ENCODE measurements at regions not wholly inside any gene's neighbourhood (a gene's known extent, or its start where the extent isn't known, plus 50 kb on each side); places are given as distances from the start of the nearest gene placed in this dataset.

DNA sequence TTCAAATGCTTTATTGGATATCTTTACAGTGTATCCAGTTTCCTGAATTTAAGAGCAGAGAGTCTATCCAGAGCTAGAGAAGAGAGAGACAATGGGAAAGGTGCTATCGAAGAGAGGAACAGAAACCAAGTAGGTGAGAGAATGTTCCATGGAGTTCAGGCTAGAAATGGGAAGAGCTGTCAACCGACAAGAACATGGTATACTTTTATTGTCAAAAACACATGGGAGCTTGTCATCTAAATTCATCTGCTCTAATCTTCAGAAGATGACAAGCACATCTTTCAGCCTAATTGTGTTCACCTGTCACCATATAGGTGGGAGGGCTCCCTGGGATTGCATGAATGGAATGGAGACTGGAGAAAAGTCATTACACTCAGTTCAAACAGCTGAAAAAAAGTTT is 690.4 kb upstream of the LRATD1 start (continued):
- TF ChIP-seq, protein P1, sequence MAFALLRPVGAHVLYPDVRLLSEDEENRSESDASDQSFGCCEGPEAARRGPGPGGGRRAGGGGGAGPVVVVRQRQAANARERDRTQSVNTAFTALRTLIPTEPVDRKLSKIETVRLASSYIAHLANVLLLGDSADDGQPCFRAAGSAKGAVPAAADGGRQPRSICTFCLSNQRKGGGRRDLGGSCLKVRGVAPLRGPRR (CRISPR knock-in tag; IDR thresholded peaks at IDR 0.05): no peak

DNA sequence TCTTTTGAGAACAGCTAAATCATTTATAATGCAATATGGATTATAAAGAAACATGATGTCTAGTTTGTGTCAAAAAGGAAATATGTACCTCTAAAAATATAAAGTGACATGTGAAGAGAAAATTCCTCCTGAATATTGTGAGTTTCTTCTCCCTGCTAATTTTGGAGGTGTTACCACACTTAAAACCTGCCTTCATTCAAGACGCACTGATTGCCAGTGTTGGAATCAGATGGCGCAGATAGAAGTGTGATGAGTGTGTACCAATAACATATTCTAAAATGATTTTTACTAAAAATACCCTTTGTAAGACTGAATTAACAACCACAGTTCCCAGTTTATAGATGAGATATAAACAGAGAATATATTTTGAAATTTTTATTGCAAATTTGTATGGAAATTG is 681.8 kb upstream of the LRATD1 start:
- Histone ChIP-seq H4K20me1 (replicated peaks; ENCODE audit: control insufficient read depth, insufficient read depth, low read length) (no peaks in the 10 kb centered on the region), H3K27ac (ENCODE audit: extremely low read depth, low read depth, low read length) (no peak overlapping the region), H3K79me2 (ENCODE audit: control insufficient read depth, insufficient read depth, low read length) (no peaks in the 10 kb centered on the region), H3K4me2 (ENCODE audit: insufficient read depth, low read length) (no peak overlapping the region), H3K27me3 (ENCODE audit: control insufficient read depth in 2 of 2, insufficient read depth in 2 of 2, low read length in 2 of 2) (no peaks in the 10 kb centered on the region), H3K4me1 (replicated peaks in 1 of 2; ENCODE audit: control insufficient read depth in 2 of 2, insufficient read depth in 2 of 2, low read length in 2 of 2) (no peaks in the 10 kb centered on the region), H3K9ac (ENCODE audit: insufficient read depth in 1 of 2, low read depth in 2 of 2, low read length in 2 of 2) (no peak overlapping the region), H3K9me1 (ENCODE audit: control insufficient read depth, insufficient read depth, low read length) (no peaks in the 10 kb centered on the region), H3K36me3 (ENCODE audit: control insufficient read depth, insufficient read depth, low read length) (no peaks in the 10 kb centered on the region), H2AFZ (ENCODE audit: low read depth, low read length) (no peak overlapping the region), H3K9me3 (replicated peaks; ENCODE audit: control insufficient read depth, insufficient read depth, low read depth, low read length) (no peaks in the 10 kb centered on the region), H3K4me3 (no peak overlapping the region)
- no TSS peak for BruUV-seq (replicated peaks)
- DNase-seq (ENCODE audit: extremely low read depth in 1 of 4, low spot score in 3 of 4) (no peak), ATAC-seq (no peak), FAIRE-seq (no peak)
- POLR2A ChIA-PET: no interaction called here
- CTCF ChIA-PET (ENCODE audit: low intra/inter-chr PET ratio): no interaction called here
- 6% methylated on average over 2 of the region's 2 CpGs for WGBS (ENCODE audit: insufficient coverage, low coverage, missing lambda C conversion rate)
- intact Hi-C loops (cut with micrococcal nuclease): no loop called here
- in situ Hi-C loops (cut with MboI): no loop called here
- TF ChIP-seq ZKSCAN3 (CRISPR knock-in tag; IDR thresholded peaks at IDR 0.05): no peak
- TF ChIP-seq SMARCE1 (IDR thresholded peaks at IDR 0.05): no peak
- no peak for TF ChIP-seq TCF7 (IDR thresholded peaks at IDR 0.05; ENCODE audit: borderline replicate concordance)
- no peak for TF ChIP-seq C11orf30 (IDR thresholded peaks at IDR 0.05; ENCODE audit: low read depth)
- TF ChIP-seq BDP1 (IDR thresholded peaks at IDR 0.05; ENCODE audit: insufficient read depth, insufficient read length): no peak
- no peak for TF ChIP-seq ZNF3 (CRISPR knock-in tag; IDR thresholded peaks at IDR 0.05)
- TF ChIP-seq POLR2G (IDR thresholded peaks at IDR 0.05; ENCODE audit: low read depth, low read length): no peak
- TF ChIP-seq ZNF224 (CRISPR knock-in tag; IDR thresholded peaks at IDR 0.05): no peak
- TF ChIP-seq ZNF57 (CRISPR knock-in tag; IDR thresholded peaks at IDR 0.05): no peak
- no peak for TF ChIP-seq L3MBTL2 (IDR thresholded peaks at IDR 0.05)
- TF ChIP-seq BACH1 (tag; IDR thresholded peaks at IDR 0.05): no peak
